ENCODE measurements at regions not wholly inside any gene's neighbourhood (a gene's known extent, or its start where the extent isn't known, plus 50 kb on each side); places are given as distances from the start of the nearest gene placed in this dataset.

GRCh38 chr13:61874970-61875579 is 459.4 kb upstream of the PCDH20 start:
- no peaks in the 10 kb centered on the region for H3K4me1 ChIP-seq (ENCODE audit: insufficient read depth, low read length, poor library complexity, severe bottlenecking)
- no peak overlapping the region for H3K4me2 ChIP-seq (ENCODE audit: low read depth, low read length, poor library complexity, severe bottlenecking)
- H3K27me3 ChIP-seq (ENCODE audit: insufficient read depth, low read length, poor library complexity, severe bottlenecking) = no peaks in the 10 kb centered on the region
- H3K9ac ChIP-seq (ENCODE audit: low read depth, low read length, poor library complexity, severe bottlenecking) = no peak overlapping the region
- H3K79me2 ChIP-seq (ENCODE audit: insufficient read depth, low read length) = no peaks in the 10 kb centered on the region
- no peaks in the 10 kb centered on the region for H4K20me1 ChIP-seq (ENCODE audit: insufficient read depth, low read length, poor library complexity, severe bottlenecking)
- H3K9me3 ChIP-seq (ENCODE audit: insufficient read depth, low read depth, low read length) = peaks cover 7% of the 10 kb centered on the region; the same call in 1 of the 2 replicates
- H3K9me2 ChIP-seq (replicated peaks; ENCODE audit: low read depth, low read length) = no peaks in the 10 kb centered on the region
- no peak for TF ChIP-seq EZH2phosphoT487 (IDR thresholded peaks at IDR 0.05; ENCODE audit: borderline replicate concordance)
- TF ChIP-seq, protein P1, sequence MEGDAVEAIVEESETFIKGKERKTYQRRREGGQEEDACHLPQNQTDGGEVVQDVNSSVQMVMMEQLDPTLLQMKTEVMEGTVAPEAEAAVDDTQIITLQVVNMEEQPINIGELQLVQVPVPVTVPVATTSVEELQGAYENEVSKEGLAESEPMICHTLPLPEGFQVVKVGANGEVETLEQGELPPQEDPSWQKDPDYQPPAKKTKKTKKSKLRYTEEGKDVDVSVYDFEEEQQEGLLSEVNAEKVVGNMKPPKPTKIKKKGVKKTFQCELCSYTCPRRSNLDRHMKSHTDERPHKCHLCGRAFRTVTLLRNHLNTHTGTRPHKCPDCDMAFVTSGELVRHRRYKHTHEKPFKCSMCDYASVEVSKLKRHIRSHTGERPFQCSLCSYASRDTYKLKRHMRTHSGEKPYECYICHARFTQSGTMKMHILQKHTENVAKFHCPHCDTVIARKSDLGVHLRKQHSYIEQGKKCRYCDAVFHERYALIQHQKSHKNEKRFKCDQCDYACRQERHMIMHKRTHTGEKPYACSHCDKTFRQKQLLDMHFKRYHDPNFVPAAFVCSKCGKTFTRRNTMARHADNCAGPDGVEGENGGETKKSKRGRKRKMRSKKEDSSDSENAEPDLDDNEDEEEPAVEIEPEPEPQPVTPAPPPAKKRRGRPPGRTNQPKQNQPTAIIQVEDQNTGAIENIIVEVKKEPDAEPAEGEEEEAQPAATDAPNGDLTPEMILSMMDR (conservative IDR thresholded peaks at IDR 0.05; ENCODE audit: low read length) = no peak
- H3F3A ChIP-seq (ENCODE audit: low read depth) = no peaks in the 10 kb centered on the region
- H2AFZ ChIP-seq (ENCODE audit: low read length) = no peak overlapping the region
- H3K36me3 ChIP-seq (ENCODE audit: insufficient read depth, low read length) = no peaks in the 10 kb centered on the region
- no peak overlapping the region for H3K4me3 ChIP-seq (ENCODE audit: low read length, poor library complexity, severe bottlenecking)

- Histone ChIP-seq H3K36me3 (ENCODE audit: insufficient read depth, low read length) (no peaks in the 10 kb centered on the region), H3K9me3 (ENCODE audit: insufficient read depth, low read depth, low read length) (peaks cover 7% of the 10 kb centered on the region; the same call in 1 of the 2 replicates), H3F3A (ENCODE audit: low read depth) (no peaks in the 10 kb centered on the region), H3K4me1 (ENCODE audit: insufficient read depth, low read length, poor library complexity, severe bottlenecking) (no peaks in the 10 kb centered on the region), H3K4me2 (ENCODE audit: low read depth, low read length, poor library complexity, severe bottlenecking) (no peak overlapping the region), H4K20me1 (ENCODE audit: insufficient read depth, low read length, poor library complexity, severe bottlenecking) (no peaks in the 10 kb centered on the region), H3K79me2 (ENCODE audit: insufficient read depth, low read length) (no peaks in the 10 kb centered on the region), H2AFZ (ENCODE audit: low read length) (no peak overlapping the region), H3K9me2 (replicated peaks; ENCODE audit: low read depth, low read length) (no peaks in the 10 kb centered on the region), H3K27me3 (ENCODE audit: insufficient read depth, low read length, poor library complexity, severe bottlenecking) (no peaks in the 10 kb centered on the region), H3K9ac (ENCODE audit: low read depth, low read length, poor library complexity, severe bottlenecking) (no peak overlapping the region), H3K4me3 (ENCODE audit: low read length, poor library complexity, severe bottlenecking) (no peak overlapping the region)
- no peak for TF ChIP-seq EZH2phosphoT487 (IDR thresholded peaks at IDR 0.05; ENCODE audit: borderline replicate concordance)
- TF ChIP-seq, protein P1 (conservative IDR thresholded peaks at IDR 0.05; ENCODE audit: low read length) = no peak
Observed at GRCh38 chr13:61873717-61874116, 458.1 kb upstream of the PCDH20 start.

DNA sequence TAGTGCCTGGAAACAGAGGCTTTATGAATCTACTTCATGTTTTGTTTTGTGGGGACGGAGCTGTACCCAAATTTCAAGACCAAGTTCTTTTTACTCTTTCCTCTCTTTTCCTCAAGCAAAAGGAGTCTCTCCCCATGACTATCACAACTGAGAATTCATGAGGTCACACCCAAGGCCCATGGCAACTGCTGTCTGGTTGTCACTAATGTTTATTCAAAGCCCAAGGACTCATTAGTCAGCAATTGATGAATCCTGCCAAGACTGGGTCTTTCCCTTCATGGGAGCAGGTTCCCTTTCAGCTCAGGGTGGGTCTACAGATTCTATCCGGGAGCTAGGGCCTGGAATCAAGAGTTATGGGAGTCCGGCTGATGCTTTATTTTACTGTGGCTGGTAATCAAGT is 441.5 kb upstream of the PCDH20 start:
- TF ChIP-seq, protein P1 (conservative IDR thresholded peaks at IDR 0.05; ENCODE audit: low read length) = no peak
- no peak for TF ChIP-seq EZH2phosphoT487 (IDR thresholded peaks at IDR 0.05; ENCODE audit: borderline replicate concordance)
- Histone ChIP-seq H4K20me1 (ENCODE audit: insufficient read depth, low read length, poor library complexity, severe bottlenecking) (no peaks in the 10 kb centered on the region), H3K36me3 (ENCODE audit: insufficient read depth, low read length) (no peaks in the 10 kb centered on the region), H3K27me3 (ENCODE audit: insufficient read depth, low read length, poor library complexity, severe bottlenecking) (no peaks in the 10 kb centered on the region), H3K4me1 (ENCODE audit: insufficient read depth, low read length, poor library complexity, severe bottlenecking) (no peaks in the 10 kb centered on the region), H3K79me2 (ENCODE audit: insufficient read depth, low read length) (no peaks in the 10 kb centered on the region), H3F3A (ENCODE audit: low read depth) (no peaks in the 10 kb centered on the region), H3K9me2 (replicated peaks; ENCODE audit: low read depth, low read length) (no peaks in the 10 kb centered on the region), H3K4me2 (ENCODE audit: low read depth, low read length, poor library complexity, severe bottlenecking) (no peak overlapping the region), H3K9ac (ENCODE audit: low read depth, low read length, poor library complexity, severe bottlenecking) (no peak overlapping the region), H3K4me3 (ENCODE audit: low read length, poor library complexity, severe bottlenecking) (no peak overlapping the region), H2AFZ (ENCODE audit: low read length) (no peak overlapping the region), H3K9me3 (ENCODE audit: insufficient read depth, low read depth, low read length) (no peaks in the 10 kb centered on the region)

Data from Loucy (cell line).